ENCODE measurements at regions not wholly inside any gene's neighbourhood (a gene's known extent, or its start where the extent isn't known, plus 50 kb on each side); places are given as distances from the start of the nearest gene placed in this dataset.

- Histone ChIP-seq H3K4me1 (peaks cover 11% of the 10 kb centered on the region), H3K9me3 (no peaks in the 10 kb centered on the region), H3K4me3 (no peak overlapping the region), H3K27ac (no peak overlapping the region), H3K4me2 (no peak overlapping the region)
- FAIRE-seq (no peak), DNase-seq (ENCODE audit: low read depth in 1 of 2, low spot score in 1 of 2) (no peak), ATAC-seq (no peak)
- 88% methylated on average over 1 of the region's 1 CpG for WGBS (ENCODE audit: missing lambda C conversion rate)
- CTCF ChIA-PET = interaction anchor here (0.7 kb wide), 1 partner anchor 298 kb away, joined by 3 read pairs; no protein-coding TSS in a partner anchor
- TF ChIP-seq EP300 (IDR thresholded peaks at IDR 0.05) = no peak
- no peak for TF ChIP-seq HMGXB4 (CRISPR knock-in tag; IDR thresholded peaks at IDR 0.05; ENCODE audit: borderline replicate concordance)
- TF ChIP-seq MAX (IDR thresholded peaks at IDR 0.05) = no peak
- TF ChIP-seq HDAC2 (IDR thresholded peaks at IDR 0.05) = no peak
- TF ChIP-seq RFX5 (IDR thresholded peaks at IDR 0.05) = no peak
- no peak for TF ChIP-seq CHD4 (IDR thresholded peaks at IDR 0.05; ENCODE audit: borderline replicate concordance)
- TF ChIP-seq HES2 (IDR thresholded peaks at IDR 0.05) = no peak
- no peak for TF ChIP-seq RCOR1 (IDR thresholded peaks at IDR 0.05; ENCODE audit: low read depth, low read length)
- no peak for TF ChIP-seq BCL3 (IDR thresholded peaks at IDR 0.05)
- TF ChIP-seq FOSB (CRISPR knock-in tag; IDR thresholded peaks at IDR 0.05) = no peak
- TF ChIP-seq USF2 (IDR thresholded peaks at IDR 0.05) = no peak
- POLR2A ChIA-PET = no interaction called here
Observed at GRCh38 chr7:84482476-84482875, 287.9 kb upstream of the SEMA3A start.

GRCh38 chr7:84479059-84479458 is 284.5 kb upstream of the SEMA3A start:
- Histone ChIP-seq H3K4me1 (no peaks in the 10 kb centered on the region), H3K4me3 (no peak overlapping the region), H3K4me2 (no peak overlapping the region), H3K27ac (no peak overlapping the region), H3K9me3 (no peaks in the 10 kb centered on the region)
- ChIA-PET CTCF (no interaction called here), POLR2A (no interaction called here)
- FAIRE-seq (no peak), ATAC-seq (no peak), DNase-seq (ENCODE audit: low read depth in 1 of 2, low spot score in 1 of 2) (no peak)
- TF ChIP-seq RFX5 (IDR thresholded peaks at IDR 0.05) (no peak), TP53 (CRISPR knock-in tag; IDR thresholded peaks at IDR 0.05) (no peak), USF2 (IDR thresholded peaks at IDR 0.05) (no peak), NPAS2 (CRISPR knock-in tag; IDR thresholded peaks at IDR 0.05; ENCODE audit: borderline replicate concordance) (no peak), CTCF (IDR thresholded peaks at IDR 0.05) (no peak), MAFK (IDR thresholded peaks at IDR 0.05; ENCODE audit: partially characterized antibody) (no peak), RNF2 (IDR thresholded peaks at IDR 0.05; ENCODE audit: borderline replicate concordance, low read depth) (no peak), SMC3 (IDR thresholded peaks at IDR 0.05) (no peak), CBX2 (IDR thresholded peaks at IDR 0.05; ENCODE audit: borderline replicate concordance, low read depth) (no peak), FOSB (CRISPR knock-in tag; IDR thresholded peaks at IDR 0.05) (no peak), FOXS1 (CRISPR knock-in tag; IDR thresholded peaks at IDR 0.05) (no peak), FOSL2 (IDR thresholded peaks at IDR 0.05) (no peak), FOSL2 (CRISPR knock-in tag; IDR thresholded peaks at IDR 0.05) (no peak), EHF (CRISPR knock-in tag; IDR thresholded peaks at IDR 0.05) (no peak), E2F6 (IDR thresholded peaks at IDR 0.05; ENCODE audit: borderline replicate concordance, low read depth) (no peak), ESRRA (IDR thresholded peaks at IDR 0.05; ENCODE audit: borderline replicate concordance, low read length) (no peak), HOXB5 (CRISPR knock-in tag; IDR thresholded peaks at IDR 0.05) (no peak), REST (IDR thresholded peaks at IDR 0.05) (no peak), RCOR1 (IDR thresholded peaks at IDR 0.05; ENCODE audit: low read depth, low read length) (no peak), POLR2A (IDR thresholded peaks at IDR 0.05; ENCODE audit: low read length) (no peak)
- WGBS (ENCODE audit: missing lambda C conversion rate) = 83% methylated on average over 1 of the region's 1 CpG
